ENCODE measurements at regions not wholly inside any gene's neighbourhood (a gene's known extent, or its start where the extent isn't known, plus 50 kb on each side); places are given as distances from the start of the nearest gene placed in this dataset.

- Mint-ChIP-seq H3K36me3 (peaks cover 3% of the 10 kb centered on the region), H3K4me1 (ENCODE audit: low read depth) (peaks cover 31% of the 10 kb centered on the region), H3K4me3 (no peak overlapping the region), H3K27ac (peak overlapping the region; percentile 31), H3K27me3 (no peaks in the 10 kb centered on the region), H3K9me3 (ENCODE audit: low read depth) (peaks cover 8% of the 10 kb centered on the region)
These were observed 240.7 kb upstream of the PLEKHG7 start for GRCh38 chr12:92462049-92462448.

GRCh38 chr12:92459850-92460249 is 242.9 kb upstream of the PLEKHG7 start:
- Mint-ChIP-seq H3K9me3 (ENCODE audit: low read depth) (peaks cover 14% of the 10 kb centered on the region), H3K36me3 (peaks cover 3% of the 10 kb centered on the region), H3K4me3 (no peak overlapping the region), H3K27ac (no peak overlapping the region), H3K4me1 (ENCODE audit: low read depth) (peaks cover 30% of the 10 kb centered on the region), H3K27me3 (no peaks in the 10 kb centered on the region)

GRCh38 chr12:92458996-92459395 is 243.8 kb upstream of the PLEKHG7 start:
- Mint-ChIP-seq H3K36me3 (peaks cover 3% of the 10 kb centered on the region), H3K27me3 (no peaks in the 10 kb centered on the region), H3K27ac (no peak overlapping the region), H3K4me1 (ENCODE audit: low read depth) (peaks cover 28% of the 10 kb centered on the region), H3K4me3 (no peak overlapping the region), H3K9me3 (ENCODE audit: low read depth) (peaks cover 14% of the 10 kb centered on the region)

GRCh38 chr12:92457458-92458180 is 245.2 kb upstream of the PLEKHG7 start:
- H3K4me3 Mint-ChIP-seq, result no peak overlapping the region
- no peak overlapping the region for H3K27ac Mint-ChIP-seq
- peaks cover 14% of the 10 kb centered on the region for H3K9me3 Mint-ChIP-seq (ENCODE audit: low read depth)
- no peaks in the 10 kb centered on the region for H3K27me3 Mint-ChIP-seq
- peaks cover 29% of the 10 kb centered on the region for H3K4me1 Mint-ChIP-seq (ENCODE audit: low read depth)
- peaks cover 3% of the 10 kb centered on the region for H3K36me3 Mint-ChIP-seq

DNA sequence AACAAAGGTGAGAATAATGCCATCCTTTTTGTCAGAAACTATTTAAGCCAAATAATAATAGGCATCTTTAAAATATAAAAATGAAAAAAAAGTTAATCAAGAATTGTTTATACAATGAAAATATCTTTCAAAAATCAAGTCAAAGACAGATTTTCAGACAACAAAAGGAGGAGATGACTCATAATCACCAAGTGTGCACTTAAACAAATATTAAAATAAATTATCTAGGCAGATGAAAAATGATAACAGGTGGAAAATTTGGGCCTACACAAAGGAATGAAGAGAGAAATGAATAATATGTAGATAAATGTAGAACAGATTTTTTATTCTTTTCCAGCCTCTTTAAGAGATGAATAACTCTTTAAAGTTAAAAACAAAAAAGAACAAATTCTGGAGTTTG is 250.0 kb upstream of the PLEKHG7 start:
- no peaks in the 10 kb centered on the region for H3K27me3 Mint-ChIP-seq
- peaks cover 20% of the 10 kb centered on the region for H3K9me3 Mint-ChIP-seq (ENCODE audit: low read depth)
- H3K27ac Mint-ChIP-seq, result no peak overlapping the region
- peaks cover 11% of the 10 kb centered on the region for H3K4me1 Mint-ChIP-seq (ENCODE audit: low read depth)
- H3K4me3 Mint-ChIP-seq, result no peak overlapping the region
- peaks cover 10% of the 10 kb centered on the region for H3K36me3 Mint-ChIP-seq

GRCh38 chr12:92446083-92446460 is 256.7 kb upstream of the PLEKHG7 start:
- Mint-ChIP-seq H3K27me3 (no peaks in the 10 kb centered on the region), H3K4me1 (ENCODE audit: low read depth) (peaks cover 26% of the 10 kb centered on the region), H3K36me3 (peaks cover 5% of the 10 kb centered on the region), H3K9me3 (ENCODE audit: low read depth) (peaks cover 7% of the 10 kb centered on the region), H3K4me3 (no peak overlapping the region), H3K27ac (no peak overlapping the region)

DNA sequence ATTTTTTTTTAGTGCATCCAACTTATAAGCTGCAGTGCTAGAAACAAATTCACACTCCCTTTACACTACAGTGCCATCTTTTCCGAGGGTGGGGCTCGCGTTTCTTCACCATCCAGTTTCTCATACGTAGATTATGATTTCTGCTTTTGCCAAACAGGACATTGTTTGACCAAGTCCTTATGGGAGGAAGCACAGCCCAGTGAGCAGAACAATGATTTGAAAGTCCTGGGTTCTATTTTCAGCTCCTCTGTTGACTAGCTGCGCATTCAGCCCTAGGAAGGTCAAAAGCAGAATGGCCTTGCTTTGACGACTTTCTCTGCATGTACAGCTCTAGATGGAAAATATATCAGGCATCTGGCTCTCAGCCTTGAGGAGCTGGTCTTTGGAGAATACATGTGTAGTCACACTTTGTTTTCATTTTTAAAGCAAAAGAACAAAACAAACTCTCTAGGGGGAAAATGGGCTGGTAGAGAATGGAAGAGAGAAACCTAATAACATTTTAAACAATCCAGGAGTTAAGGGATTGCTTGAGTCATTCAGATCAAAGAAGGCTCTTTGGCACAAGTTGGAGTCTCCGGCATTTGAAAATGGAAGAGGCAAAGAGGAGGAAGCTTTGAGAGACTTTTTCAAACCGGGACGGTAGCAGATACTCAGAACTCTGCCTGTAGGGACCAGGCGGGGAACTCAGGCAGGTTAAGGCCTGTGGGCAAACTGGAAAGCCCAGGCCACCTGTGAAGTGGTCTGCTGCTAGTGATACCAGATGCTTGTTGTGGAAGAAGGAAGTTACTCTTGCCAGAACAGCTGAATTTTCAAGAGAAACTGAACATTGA is 257.3 kb upstream of the PLEKHG7 start:
- Mint-ChIP-seq H3K4me1 (ENCODE audit: low read depth) (peaks cover 26% of the 10 kb centered on the region), H3K9me3 (ENCODE audit: low read depth) (peaks cover 7% of the 10 kb centered on the region), H3K27ac (no peak overlapping the region), H3K27me3 (no peaks in the 10 kb centered on the region), H3K4me3 (no peak overlapping the region), H3K36me3 (no peaks in the 10 kb centered on the region)

- peaks cover 5% of the 10 kb centered on the region for H3K9me3 Mint-ChIP-seq (ENCODE audit: low read depth)
- H3K4me1 Mint-ChIP-seq (ENCODE audit: low read depth), result peaks cover 26% of the 10 kb centered on the region
- H3K36me3 Mint-ChIP-seq, result no peaks in the 10 kb centered on the region
- H3K27ac Mint-ChIP-seq, result no peak overlapping the region
- no peak overlapping the region for H3K4me3 Mint-ChIP-seq
- H3K27me3 Mint-ChIP-seq, result no peaks in the 10 kb centered on the region
These were observed 258.0 kb upstream of the PLEKHG7 start for GRCh38 chr12:92444763-92445162.

- H3K27ac Mint-ChIP-seq, result peak overlapping the region; percentile 66
- H3K36me3 Mint-ChIP-seq, result no peaks in the 10 kb centered on the region
- no peak overlapping the region for H3K4me3 Mint-ChIP-seq
- peaks cover 5% of the 10 kb centered on the region for H3K9me3 Mint-ChIP-seq (ENCODE audit: low read depth)
- H3K27me3 Mint-ChIP-seq, result no peaks in the 10 kb centered on the region
- peaks cover 35% of the 10 kb centered on the region for H3K4me1 Mint-ChIP-seq (ENCODE audit: low read depth)
These were observed 260.0 kb upstream of the PLEKHG7 start for GRCh38 chr12:92442782-92443181.

DNA sequence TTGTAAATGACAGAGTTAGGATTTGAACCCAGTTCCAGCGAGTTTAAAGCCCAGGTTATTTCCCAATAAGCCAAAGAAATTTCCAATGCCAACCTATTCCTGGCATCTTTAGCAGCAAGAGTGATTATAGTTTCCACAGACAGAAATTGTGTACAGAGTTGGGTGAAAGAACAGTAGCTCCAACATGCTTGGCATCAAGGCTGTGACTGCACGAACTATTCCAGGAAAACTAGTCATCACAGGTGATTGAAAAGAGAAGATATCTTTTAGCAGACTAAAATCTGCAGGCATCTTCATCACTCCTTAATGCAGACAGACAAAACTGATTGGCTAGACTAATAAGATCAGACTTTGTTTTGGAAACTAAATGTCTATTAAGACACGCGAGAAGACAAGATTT is 262.7 kb upstream of the PLEKHG7 start:
- Mint-ChIP-seq H3K27ac (no peak overlapping the region), H3K9me3 (ENCODE audit: low read depth) (peaks cover 5% of the 10 kb centered on the region), H3K36me3 (peaks cover 9% of the 10 kb centered on the region), H3K4me1 (ENCODE audit: low read depth) (peaks cover 24% of the 10 kb centered on the region), H3K4me3 (no peak overlapping the region), H3K27me3 (no peaks in the 10 kb centered on the region)

DNA sequence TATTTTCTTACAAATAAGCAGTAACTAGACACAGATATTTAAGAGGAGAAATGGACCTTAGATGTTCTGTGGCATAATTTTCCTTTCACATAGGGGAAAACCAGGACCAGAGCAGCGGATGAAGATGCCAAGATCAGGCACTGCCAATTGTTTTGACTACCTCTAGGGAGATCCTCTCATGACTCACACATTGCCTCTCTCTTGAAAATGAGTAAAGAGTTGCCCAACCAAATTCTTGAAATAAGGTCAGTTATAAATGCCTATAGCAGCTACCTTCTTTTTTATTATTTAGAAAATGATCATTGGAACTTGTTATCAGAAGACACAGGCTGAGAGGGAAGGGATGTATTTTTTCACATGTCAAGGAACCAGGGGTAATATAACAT is 263.4 kb upstream of the PLEKHG7 start:
- Mint-ChIP-seq H3K4me3 (no peak overlapping the region), H3K27ac (no peak overlapping the region), H3K9me3 (ENCODE audit: low read depth) (peaks cover 5% of the 10 kb centered on the region), H3K36me3 (peaks cover 9% of the 10 kb centered on the region), H3K27me3 (no peaks in the 10 kb centered on the region), H3K4me1 (ENCODE audit: low read depth) (peaks cover 26% of the 10 kb centered on the region)

DNA sequence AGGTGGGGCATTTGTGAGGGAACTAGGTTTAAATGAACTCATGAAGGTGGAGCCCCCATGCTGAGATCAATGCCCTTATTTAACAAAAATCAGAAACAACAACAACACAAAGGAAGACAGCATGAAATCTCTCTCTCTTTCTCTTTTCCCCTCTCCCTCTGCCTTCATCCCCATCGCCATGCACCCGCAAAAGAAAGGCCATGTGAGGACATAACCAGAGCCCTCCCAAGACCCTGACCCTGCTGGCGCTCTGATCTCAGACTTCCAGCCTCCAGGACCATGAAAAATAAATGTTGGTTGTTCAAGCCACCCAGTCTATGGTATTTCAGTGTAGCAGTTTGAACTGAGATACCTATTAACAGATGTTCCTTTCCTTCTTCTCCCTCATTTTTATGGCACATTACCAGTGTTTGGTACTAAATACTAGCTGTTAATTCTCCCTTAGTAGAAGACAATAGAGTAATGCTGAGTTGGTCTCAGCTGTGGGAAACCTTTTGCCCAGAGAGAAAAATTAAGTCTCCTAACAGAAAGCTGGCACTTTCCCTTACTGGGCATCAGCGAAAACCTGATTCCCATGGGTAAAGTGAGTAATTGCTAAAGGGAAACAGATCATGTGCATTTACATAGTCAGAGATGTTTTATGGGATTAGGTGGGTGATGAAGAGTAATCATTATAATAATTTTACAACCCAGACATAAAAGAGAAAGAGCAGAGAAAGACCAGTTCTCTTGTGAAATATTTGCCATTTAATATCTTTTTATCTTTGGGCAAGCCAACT is 264.0 kb upstream of the PLEKHG7 start:
- no peak overlapping the region for H3K27ac Mint-ChIP-seq
- peaks cover 26% of the 10 kb centered on the region for H3K4me1 Mint-ChIP-seq (ENCODE audit: low read depth)
- no peak overlapping the region for H3K4me3 Mint-ChIP-seq
- no peaks in the 10 kb centered on the region for H3K27me3 Mint-ChIP-seq
- peaks cover 5% of the 10 kb centered on the region for H3K9me3 Mint-ChIP-seq (ENCODE audit: low read depth)
- H3K36me3 Mint-ChIP-seq, result peaks cover 9% of the 10 kb centered on the region

GRCh38 chr12:92437452-92437851 is 265.3 kb upstream of the PLEKHG7 start:
- Mint-ChIP-seq H3K27me3 (no peaks in the 10 kb centered on the region), H3K36me3 (peaks cover 9% of the 10 kb centered on the region), H3K27ac (peak overlapping the region; percentile 4), H3K4me3 (no peak overlapping the region), H3K4me1 (ENCODE audit: low read depth) (peaks cover 28% of the 10 kb centered on the region), H3K9me3 (ENCODE audit: low read depth) (peaks cover 11% of the 10 kb centered on the region)

DNA sequence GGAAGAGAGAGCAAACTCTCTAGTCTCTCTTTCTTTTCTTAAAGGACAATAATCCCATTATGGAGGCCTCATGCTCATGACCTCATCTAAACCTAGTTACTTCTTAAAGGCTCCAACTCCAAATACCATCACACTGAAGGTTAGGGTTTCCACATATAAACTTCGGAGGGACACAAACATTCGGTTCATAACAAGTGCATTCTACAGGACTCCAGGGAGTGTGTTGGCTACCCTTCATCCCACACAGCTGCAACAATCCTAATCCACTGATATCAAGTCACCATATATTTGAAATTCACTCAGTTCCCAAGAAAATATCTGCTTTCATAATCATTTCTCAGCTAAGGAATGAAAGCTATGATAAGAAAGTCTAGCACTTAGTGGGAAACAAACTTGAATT is 265.9 kb upstream of the PLEKHG7 start:
- Mint-ChIP-seq H3K9me3 (ENCODE audit: low read depth) (peaks cover 11% of the 10 kb centered on the region), H3K27ac (no peak overlapping the region), H3K4me3 (no peak overlapping the region), H3K4me1 (ENCODE audit: low read depth) (peaks cover 32% of the 10 kb centered on the region), H3K27me3 (no peaks in the 10 kb centered on the region), H3K36me3 (peaks cover 9% of the 10 kb centered on the region)

- peaks cover 6% of the 10 kb centered on the region for H3K9me3 Mint-ChIP-seq (ENCODE audit: low read depth)
- no peaks in the 10 kb centered on the region for H3K27me3 Mint-ChIP-seq
- peaks cover 9% of the 10 kb centered on the region for H3K36me3 Mint-ChIP-seq
- H3K4me1 Mint-ChIP-seq (ENCODE audit: low read depth), result peaks cover 40% of the 10 kb centered on the region
- H3K27ac Mint-ChIP-seq, result no peak overlapping the region
- H3K4me3 Mint-ChIP-seq, result no peak overlapping the region
These were observed 268.2 kb upstream of the PLEKHG7 start for GRCh38 chr12:92434607-92435025.
